HG03432 (cell line): ENCODE measurements at regions not wholly inside any gene's neighbourhood (a gene's known extent, or its start where the extent isn't known, plus 50 kb on each side); places are given as distances from the start of the nearest gene placed in this dataset.

ENCODE experiments used
- ATAC-seq: cut with Tn5 transposase; IDR thresholded peaks from one replicate; pipeline ENCODE4 v1.9.1; 2021; ENCODE audit warnings: mild to moderate bottlenecking, moderate library complexity; ENCODE audit not compliant: unreplicated experiment

- ATAC-seq, result peak; percentile 44
These were observed 65.9 kb upstream of the AMZ2 start for GRCh38 chr17:68182011-68182306.

GRCh38 chr17:68182940-68183551 lies 64.8 kb upstream of the AMZ2 start:
- ATAC-seq, result peak; percentile 35

- no peak for ATAC-seq
These were observed 63.7 kb upstream of the AMZ2 start for GRCh38 chr17:68184141-68184571.

- ATAC-seq, result peak; percentile 68
These were observed 62.9 kb upstream of the AMZ2 start for GRCh38 chr17:68184816-68185436.

GRCh38 chr17:68185820-68186219 lies 62.0 kb upstream of the AMZ2 start:
- no peak for ATAC-seq

- no peak for ATAC-seq
These were observed 57.3 kb upstream of the AMZ2 start for GRCh38 chr17:68190495-68190894.

- ATAC-seq, result no peak
These were observed 52.0 kb upstream of the AMZ2 start for GRCh38 chr17:68195667-68196393.

- ATAC-seq, result no peak
These were observed 51.3 kb upstream of the AMZ2 start for GRCh38 chr17:68196394-68197090.

GRCh38 chr17:68197091-68197996 lies 50.5 kb upstream of the AMZ2 start:
- ATAC-seq, result no peak

- no peak for ATAC-seq
These were observed 49.6 kb upstream of the AMZ2 start for GRCh38 chr17:68197997-68198930.
